ENCODE measurements at regions not wholly inside any gene's neighbourhood (a gene's known extent, or its start where the extent isn't known, plus 50 kb on each side); places are given as distances from the start of the nearest gene placed in this dataset.

DNA sequence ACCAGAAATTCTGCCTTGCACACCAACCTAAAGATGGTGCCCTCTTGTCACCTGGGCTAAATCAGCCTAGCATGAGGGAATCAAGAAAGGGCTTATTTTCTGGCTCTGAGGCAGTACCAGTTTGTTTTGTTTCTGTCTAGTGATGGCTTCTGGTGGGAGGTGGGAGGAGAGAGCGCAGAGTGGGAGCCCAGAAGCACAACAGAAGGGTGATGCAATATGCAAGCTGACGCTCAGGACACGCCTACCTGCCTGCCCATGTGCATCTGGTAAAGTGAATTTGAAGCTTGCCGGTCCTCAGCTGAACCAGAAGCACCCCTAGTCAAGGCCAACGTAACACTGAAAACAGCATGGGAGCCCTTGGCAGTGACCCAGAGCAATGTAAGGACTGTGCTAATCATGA lies 138.4 kb upstream of the TIAM1 start:
- TF ChIP-seq POLR2A (IDR thresholded peaks at IDR 0.05), result no peak
- TF ChIP-seq, protein P1, sequence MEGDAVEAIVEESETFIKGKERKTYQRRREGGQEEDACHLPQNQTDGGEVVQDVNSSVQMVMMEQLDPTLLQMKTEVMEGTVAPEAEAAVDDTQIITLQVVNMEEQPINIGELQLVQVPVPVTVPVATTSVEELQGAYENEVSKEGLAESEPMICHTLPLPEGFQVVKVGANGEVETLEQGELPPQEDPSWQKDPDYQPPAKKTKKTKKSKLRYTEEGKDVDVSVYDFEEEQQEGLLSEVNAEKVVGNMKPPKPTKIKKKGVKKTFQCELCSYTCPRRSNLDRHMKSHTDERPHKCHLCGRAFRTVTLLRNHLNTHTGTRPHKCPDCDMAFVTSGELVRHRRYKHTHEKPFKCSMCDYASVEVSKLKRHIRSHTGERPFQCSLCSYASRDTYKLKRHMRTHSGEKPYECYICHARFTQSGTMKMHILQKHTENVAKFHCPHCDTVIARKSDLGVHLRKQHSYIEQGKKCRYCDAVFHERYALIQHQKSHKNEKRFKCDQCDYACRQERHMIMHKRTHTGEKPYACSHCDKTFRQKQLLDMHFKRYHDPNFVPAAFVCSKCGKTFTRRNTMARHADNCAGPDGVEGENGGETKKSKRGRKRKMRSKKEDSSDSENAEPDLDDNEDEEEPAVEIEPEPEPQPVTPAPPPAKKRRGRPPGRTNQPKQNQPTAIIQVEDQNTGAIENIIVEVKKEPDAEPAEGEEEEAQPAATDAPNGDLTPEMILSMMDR (IDR thresholded peaks at IDR 0.05), result no peak

All from lower leg skin (tissue), 3 donors.